H1 (cell line): ENCODE measurements at regions not wholly inside any gene's neighbourhood (a gene's known extent, or its start where the extent isn't known, plus 50 kb on each side); places are given as distances from the start of the nearest gene placed in this dataset.

Experiments
- EGR1 ChIP-seq: IDR thresholded peaks from 2 replicates; pipeline ENCODE4 v1.6.1; 2011; ENCODE audit warnings: low read depth, low read length, borderline replicate concordance
- EP300 ChIP-seq, 2 experiments: IDR thresholded peaks; 1 replicate in 1 of 2; 2 replicates in 1 of 2; pipeline ENCODE4 v1.6.1; 2011 to 2012; ENCODE audit warnings: low read depth in 2 of 2, low read length in 2 of 2, mild to moderate bottlenecking in 2 of 2, borderline replicate concordance in 1 of 2, inconsistent platforms in 1 of 2, moderate library complexity in 1 of 2
- EZH2 ChIP-seq: fragments of 200-600 bp; sonication (generic); IDR thresholded peaks from 2 replicates; pipeline ENCODE4 v1.7.1; 2012; ENCODE audit warnings: low read depth, mild to moderate bottlenecking, moderate library complexity, low read length, inconsistent platforms; ENCODE audit not compliant: severe bottlenecking
- GABPA ChIP-seq: IDR thresholded peaks from 2 replicates; pipeline ENCODE4 v1.6.1; 2011; ENCODE audit warnings: mild to moderate bottlenecking, low read length, moderate library complexity, borderline replicate concordance; ENCODE audit not compliant: insufficient read depth
- JUN ChIP-seq: IDR thresholded peaks from 2 replicates; pipeline ENCODE4 v1.6.1; 2011; ENCODE audit warnings: low read depth, mild to moderate bottlenecking, improper control_type of control experiment, low read length
- POLR2A ChIP-seq, 2 experiments: IDR thresholded peaks; 1 replicate in 1 of 2; 2 replicates in 1 of 2; pipeline ENCODE4 v1.6.1; 2011; ENCODE audit warnings: low read depth in 2 of 2, low read length in 2 of 2, mild to moderate bottlenecking in 2 of 2; ENCODE audit errors: control extremely low read depth in 1 of 2
- POLR2AphosphoS5 ChIP-seq: IDR thresholded peaks from 2 replicates; pipeline ENCODE4 v1.6.1; 2011; ENCODE audit warnings: low read depth, low read length
- RNF2 ChIP-seq: fragments of 200-900, 300-1000 bp; sonication (generic); IDR thresholded peaks from 2 replicates; pipeline ENCODE4 v1.7.1; 2016; ENCODE audit warnings: borderline replicate concordance, low read depth, mild to moderate bottlenecking, antibody characterized with exemption, low read length; ENCODE audit not compliant: poor library complexity, severe bottlenecking; ENCODE audit errors: missing control alignments
- SP4 ChIP-seq: IDR thresholded peaks from 2 replicates; pipeline ENCODE4 v1.6.1; 2012; ENCODE audit warnings: low read length, inconsistent platforms
- TAF1 ChIP-seq: IDR thresholded peaks from 2 replicates; pipeline ENCODE4 v1.6.1; 2011; ENCODE audit warnings: mild to moderate bottlenecking, low read depth, low read length
- YY1 ChIP-seq: IDR thresholded peaks from 2 replicates; pipeline ENCODE4 v1.6.1; 2011; ENCODE audit warnings: low read depth, mild to moderate bottlenecking, low read length
- TF ChIP-seq, protein P1 (sequence below), 3 experiments: IDR thresholded peaks; 1 replicate in 2 of 3; 2 replicates in 1 of 3; pipeline versions ENCODE4 v1.5.1 to v1.6.1; 2011; ENCODE audit warnings: low read length in 3 of 3, mild to moderate bottlenecking in 3 of 3, inconsistent platforms in 2 of 3, low read depth in 1 of 3, moderate library complexity in 1 of 3; ENCODE audit not compliant: insufficient read depth in 1 of 3; ENCODE audit errors: control extremely low read depth in 1 of 3

DNA sequence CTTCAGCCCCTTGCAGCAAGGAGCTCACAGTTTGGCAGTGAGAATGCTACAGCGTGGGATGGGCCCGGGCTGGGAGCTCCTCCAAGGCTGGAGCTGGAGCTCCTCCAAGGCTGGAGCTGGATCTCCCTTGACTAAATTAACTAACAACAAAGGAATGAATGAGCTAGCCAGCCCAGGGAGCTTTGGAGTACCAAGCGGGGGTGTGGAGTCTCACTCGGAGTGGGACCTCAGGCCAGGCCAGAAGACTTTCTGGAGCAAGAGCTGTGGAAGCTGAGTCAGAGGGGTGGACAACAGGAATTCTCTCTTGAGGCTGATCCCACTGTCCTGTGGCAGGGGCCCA, 244.7 kb upstream of the HS6ST1 start:
- TF ChIP-seq EZH2 (no peak), RNF2 (no peak), POLR2A (IDR thresholded peaks at IDR 0.05; ENCODE audit: control extremely low read depth in 1 of 2, low read depth in 2 of 2, low read length in 2 of 2) (no peak), EGR1 (no peak), SP4 (no peak), GABPA (no peak), YY1 (no peak), POLR2AphosphoS5 (no peak), JUN (no peak), TAF1 (no peak), EP300 (IDR thresholded peaks at IDR 0.05; ENCODE audit: borderline replicate concordance in 1 of 2, low read depth in 2 of 2, low read length in 2 of 2) (no peak)
- TF ChIP-seq, protein P1, sequence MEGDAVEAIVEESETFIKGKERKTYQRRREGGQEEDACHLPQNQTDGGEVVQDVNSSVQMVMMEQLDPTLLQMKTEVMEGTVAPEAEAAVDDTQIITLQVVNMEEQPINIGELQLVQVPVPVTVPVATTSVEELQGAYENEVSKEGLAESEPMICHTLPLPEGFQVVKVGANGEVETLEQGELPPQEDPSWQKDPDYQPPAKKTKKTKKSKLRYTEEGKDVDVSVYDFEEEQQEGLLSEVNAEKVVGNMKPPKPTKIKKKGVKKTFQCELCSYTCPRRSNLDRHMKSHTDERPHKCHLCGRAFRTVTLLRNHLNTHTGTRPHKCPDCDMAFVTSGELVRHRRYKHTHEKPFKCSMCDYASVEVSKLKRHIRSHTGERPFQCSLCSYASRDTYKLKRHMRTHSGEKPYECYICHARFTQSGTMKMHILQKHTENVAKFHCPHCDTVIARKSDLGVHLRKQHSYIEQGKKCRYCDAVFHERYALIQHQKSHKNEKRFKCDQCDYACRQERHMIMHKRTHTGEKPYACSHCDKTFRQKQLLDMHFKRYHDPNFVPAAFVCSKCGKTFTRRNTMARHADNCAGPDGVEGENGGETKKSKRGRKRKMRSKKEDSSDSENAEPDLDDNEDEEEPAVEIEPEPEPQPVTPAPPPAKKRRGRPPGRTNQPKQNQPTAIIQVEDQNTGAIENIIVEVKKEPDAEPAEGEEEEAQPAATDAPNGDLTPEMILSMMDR (IDR thresholded peaks at IDR 0.05; ENCODE audit: control extremely low read depth in 1 of 3, insufficient read depth in 1 of 3, low read depth in 1 of 3, low read length in 3 of 3), result no peak
